NCI-H1417 treated with DMSO at 0.1 percent for 48 hours (cell line): ENCODE measurements at regions not wholly inside any gene's neighbourhood (a gene's known extent, or its start where the extent isn't known, plus 50 kb on each side); places are given as distances from the start of the nearest gene placed in this dataset.

Source experiments
- DNase-seq: peaks from one replicate; lab custom pipeline; 2025; lab: John Stamatoyannopoulos, UW

DNA sequence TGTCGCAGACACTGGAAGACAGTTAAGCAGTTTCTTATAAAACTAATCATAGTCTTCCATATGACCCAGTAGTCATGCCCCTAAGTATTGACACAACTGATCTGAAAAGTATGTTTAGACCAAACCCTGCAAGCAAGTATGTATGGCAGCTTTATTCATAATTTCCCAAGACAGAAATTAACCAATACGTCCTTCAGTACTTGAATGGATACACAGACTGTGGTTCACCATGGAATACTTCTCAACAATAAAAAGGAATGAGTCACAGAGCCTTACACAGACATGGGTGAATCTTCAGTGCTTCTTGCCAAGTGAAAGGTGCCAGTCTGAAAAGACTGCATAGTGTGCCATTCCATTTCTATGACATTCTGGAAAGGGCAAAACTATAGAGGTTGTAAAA lies 50.2 kb upstream of the AKR1E2 start:
- DNase-seq = no peak

DNA sequence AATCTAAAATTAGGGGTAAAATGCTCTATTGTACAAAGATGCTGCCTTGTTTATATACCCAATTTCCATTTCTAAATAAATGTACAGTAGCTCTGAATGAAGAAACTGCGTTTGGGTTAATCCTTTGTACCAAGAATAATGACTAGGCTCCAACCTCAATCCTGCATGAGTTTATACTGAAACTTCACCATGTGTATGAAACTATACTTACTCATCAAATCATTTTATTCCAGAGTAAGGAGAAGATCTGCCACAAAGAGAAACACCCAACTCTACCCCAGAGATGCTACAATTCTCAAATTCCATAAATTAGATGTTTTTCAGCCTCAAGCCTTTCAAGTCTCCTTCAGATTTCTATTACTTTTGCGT lies 53.8 kb upstream of the AKR1E2 start:
- DNase-seq = no peak

DNA sequence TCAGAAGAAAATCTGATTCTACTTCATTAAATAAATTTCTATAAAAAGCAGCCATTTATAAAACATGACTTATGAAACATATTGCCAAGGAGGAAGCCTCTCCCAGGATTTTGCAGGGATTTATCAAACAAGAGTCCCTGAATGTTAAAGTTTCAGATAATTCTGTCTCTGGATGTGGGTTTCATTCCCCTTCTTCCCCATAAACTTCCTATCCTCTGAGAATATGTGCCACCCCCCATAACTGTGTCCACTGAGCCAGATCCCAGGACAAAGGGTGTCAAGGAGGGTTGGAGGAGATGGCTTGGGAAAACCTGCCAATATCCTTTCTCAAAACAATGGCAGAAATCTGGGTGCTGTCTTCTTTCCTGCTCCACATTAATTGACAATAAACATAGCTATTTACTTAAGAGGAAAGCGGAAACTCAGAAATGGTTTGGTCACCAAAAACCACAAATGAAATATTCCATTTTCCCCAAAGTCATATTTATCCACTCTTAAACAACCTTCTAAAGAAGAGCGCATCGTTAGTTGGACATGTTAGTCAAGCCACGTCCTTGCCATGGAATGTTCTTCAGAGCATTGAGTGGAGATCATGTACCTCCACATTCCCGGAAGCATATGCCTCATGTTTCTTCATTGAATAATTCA lies 54.3 kb upstream of the AKR1E2 start:
- no peak for DNase-seq

DNA sequence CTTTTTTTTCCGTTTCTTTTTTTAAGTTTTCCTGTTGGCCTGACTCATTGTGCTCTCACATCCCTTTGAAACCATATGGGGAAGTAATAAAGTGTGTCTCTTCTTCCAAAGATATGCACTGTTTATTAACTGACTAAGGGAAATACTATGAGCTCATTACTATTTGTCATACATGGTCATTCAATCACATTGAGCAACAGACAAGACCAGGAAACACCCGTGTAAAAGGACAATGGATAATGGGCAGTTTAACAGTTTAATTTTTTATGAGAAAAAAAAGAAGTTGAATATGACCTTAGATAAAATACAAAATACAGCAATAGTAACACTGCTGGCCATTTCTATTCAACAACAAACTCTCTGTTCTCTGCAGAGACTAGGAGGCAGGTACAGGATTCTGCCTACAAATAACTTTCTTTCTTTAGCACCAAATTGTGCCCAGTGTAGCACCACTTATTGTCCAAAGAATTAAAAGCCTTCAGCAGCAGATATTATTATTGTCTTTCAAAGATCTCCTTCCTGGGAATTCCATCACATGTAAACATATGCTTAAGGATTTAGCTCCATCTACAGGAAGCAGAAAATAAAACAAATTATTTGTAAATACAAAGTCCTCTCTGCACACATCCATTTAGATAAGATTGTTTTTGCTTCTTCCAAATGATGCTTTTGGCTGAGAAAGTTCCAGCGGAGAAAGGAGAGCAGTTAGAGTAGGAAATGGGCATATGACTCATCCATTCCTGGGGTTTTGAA lies 55.0 kb upstream of the AKR1E2 start:
- DNase-seq = no peak

DNA sequence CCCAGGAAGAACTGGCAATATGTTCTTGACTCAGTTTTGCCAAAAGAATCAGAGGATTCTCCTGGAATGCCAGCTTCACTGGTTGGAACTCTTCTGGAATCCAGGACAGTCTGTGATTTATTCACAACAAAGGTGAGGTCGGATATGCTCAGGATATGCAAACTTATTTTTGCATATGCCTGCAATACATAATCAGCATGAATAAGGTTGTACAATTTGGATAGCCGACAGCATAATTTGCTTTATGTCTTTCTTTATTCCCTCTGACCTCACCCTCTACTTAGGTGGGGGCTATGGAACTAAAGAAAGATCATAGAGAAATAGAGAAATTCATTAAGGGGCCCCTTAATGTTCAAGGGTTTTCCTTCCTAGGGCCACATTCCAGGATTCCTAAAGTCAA lies 57.6 kb upstream of the AKR1E2 start:
- no peak for DNase-seq

DNA sequence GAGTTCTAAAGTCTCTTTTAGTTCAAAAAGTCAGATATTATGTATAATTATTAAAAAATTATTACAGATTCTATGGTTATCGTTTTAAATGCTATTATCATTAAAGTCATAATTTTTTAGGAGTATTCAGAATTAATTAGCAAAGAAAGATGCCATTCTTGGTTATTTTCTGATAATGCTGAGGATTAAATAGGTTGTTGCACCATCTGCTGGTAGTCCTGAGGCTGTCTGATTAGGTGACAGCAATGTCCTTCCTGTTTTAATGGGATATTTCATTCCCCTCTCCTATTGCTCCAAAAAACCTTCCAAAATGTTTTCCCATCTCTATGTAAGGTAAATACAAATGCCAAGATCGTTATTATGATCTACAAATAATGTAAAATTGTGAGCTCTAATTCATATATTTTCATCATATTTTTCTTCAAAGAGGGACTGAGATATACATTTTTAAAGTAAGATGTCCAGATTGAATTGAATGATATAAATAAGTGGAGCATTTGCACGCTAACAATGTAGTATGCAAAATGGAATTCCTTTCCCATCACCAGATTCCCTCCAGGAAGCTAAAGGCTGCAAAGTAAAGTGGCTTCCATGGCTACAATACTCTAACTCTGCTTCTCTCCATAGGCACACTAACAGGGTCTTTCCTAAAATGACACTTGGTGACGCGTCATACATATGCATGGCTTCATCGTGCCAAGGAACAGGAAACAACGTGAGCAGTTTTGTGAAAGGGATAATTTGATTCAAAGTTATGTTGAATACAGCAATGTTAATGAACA lies 58.8 kb upstream of the AKR1E2 start:
- no peak for DNase-seq

DNA sequence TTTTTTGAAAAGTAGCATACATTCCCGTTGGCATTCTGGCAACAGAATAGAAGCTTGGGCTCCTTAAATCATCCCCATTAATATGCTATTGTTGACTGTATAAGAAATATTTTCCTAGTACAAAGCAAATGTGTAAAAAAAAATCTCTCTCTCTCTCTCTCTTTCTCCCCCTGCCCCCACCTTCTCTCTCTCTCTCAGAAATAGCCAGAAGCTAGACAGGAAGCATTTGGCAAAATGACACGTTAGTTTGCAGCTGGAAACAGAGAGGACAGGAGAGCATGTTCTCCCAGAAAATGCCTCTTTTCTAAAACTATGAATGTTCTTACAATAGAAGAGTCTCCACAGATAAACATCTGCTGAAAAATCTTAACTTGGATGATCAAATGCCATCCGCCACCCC lies 59.6 kb upstream of the AKR1E2 start:
- DNase-seq = no peak

DNA sequence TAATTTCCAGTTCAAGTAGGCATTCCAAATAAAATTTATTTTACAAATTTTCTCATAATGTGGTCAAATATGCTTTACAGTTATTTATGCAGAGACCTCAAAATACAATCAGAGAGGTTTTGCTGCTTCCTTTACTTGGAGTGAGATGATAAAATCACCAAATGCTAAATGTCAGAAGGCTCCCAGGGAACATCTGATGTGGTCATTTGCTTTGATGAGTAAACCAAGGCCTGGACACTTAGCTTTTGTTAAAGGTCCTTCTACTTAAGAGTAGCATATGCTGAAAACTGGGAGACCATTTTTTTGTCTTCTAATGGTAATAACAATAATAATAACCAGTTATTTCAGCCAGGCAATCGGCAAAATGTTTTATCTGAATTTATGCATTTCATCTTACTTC lies 60.6 kb upstream of the AKR1E2 start:
- no peak for DNase-seq

DNA sequence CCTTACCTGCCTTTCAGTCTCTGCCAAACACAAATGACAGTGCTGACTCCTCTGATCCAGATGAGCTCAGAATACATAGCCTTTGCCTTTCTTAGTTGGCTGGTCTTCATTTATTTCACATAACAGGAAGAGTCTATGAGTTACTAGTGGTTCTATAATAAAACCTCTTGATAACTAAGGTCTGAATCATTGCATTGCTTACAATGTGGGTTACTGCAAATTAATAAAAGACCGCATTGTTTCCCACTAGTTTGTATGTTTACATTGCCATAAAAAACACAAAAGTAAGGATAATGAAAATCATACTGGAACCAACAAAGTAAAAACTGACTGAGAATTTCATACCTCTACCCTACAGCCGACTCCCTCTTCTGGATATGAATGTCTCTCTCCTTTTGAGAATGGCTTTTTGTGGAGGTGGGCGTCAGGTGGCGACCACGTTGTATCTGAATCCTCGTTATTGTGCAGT lies 62.0 kb upstream of the AKR1E2 start:
- DNase-seq = no peak

DNA sequence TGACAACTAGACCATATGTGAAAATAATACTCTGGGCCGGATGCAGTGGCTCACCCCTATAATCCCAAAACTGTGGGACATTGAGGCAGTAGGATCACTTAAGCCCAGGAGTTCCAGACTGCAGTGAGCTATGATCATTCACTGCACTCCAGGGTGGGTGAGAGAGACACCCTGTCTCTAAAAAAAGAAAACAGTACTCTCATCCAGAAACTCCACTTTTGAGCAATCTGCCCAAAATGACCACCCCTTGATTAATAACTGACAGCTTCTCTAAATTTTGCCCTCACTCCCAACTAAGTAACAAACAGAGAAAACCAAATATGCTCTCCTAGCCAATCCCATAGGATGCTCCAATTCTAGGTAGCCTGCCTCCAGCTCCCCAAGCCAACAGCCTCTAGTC lies 62.5 kb upstream of the AKR1E2 start:
- DNase-seq = no peak

DNA sequence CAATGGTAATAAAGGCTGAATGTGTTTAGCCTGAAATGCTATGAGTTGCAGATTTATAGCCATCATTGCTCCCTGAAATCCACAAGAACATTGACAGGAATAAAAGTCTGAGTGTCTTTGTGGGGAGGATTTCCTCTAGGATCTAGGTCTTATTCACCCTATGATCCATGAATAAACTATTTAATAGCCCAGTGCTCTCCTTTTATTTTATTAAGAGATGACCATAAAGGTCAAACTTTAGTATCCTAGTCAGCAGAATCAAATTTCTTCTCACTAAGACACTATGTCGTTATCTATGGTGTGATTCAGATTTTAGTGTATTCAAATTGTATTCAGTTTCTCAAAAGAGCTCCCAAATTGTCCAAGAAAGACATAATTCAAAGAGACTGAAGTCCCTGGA lies 67.8 kb upstream of the AKR1E2 start:
- no peak for DNase-seq

DNA sequence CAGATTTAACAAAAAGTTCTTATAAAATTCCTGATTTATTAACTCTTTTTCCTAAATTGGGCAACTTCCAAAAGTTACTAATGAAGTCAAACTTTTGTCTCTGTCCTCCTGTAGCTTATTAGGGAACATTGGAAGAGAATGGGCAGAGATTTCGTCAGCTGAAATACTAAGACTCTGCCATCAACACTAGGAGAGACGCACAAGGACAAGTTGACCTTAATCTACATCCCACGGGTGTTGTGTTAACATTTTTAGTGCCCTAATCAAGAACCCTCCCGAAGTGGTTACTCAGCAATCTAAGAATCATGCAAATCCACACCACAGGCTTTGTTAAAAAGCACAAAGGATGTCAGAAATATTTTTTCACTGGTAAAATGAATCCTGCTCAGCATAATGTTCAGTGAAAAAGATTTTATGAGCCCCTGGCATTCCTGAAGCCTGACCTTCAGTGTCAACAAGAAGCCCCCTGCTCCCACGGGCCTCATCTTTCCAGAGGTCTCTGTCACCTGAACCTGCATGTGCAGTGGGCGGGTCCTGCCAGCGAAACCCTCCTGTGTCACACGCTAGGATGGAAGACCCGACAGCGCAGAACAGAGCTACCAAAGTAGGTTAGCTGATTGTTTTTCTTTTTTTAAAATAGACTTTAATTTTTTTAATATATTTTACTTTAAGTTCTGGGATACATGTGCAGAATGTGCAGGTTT lies 70.6 kb upstream of the AKR1E2 start:
- DNase-seq = no peak

DNA sequence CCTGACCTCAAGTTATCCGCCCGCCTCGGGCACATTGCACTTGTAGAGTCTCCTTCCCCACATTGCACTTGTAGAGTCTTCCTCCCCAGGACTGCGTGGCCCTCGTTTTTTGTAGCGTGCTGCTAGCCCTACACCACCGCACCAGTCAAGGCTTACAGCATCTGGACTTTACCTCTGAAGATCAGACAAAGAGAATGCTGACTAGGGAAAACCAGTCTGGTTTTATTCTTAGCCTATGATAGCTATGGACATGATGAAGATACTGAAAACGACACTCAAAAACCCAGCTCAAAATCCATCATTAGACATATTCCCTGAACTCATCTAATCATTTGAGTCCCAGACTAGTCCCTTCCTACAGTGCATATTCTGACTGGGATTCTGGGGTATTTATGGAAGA lies 71.9 kb upstream of the AKR1E2 start:
- DNase-seq = no peak

DNA sequence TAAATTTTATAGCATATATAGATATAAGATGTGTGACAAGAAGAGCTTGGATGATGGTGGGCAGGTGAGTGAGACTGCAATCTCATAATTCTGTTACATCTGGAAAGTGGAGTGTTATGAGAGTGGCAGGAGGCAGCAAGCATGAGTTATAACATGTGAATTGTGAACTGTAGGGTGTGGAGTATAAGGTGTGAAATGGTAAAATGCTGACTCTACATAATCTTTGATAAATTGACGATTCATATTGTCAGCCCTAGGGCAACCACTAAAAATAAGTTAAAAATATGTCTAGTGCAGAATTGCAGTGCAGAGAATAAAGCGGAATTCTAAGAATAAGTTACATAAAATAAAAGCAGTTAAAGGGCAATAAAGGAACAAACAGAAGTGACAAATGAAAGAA lies 74.8 kb upstream of the AKR1E2 start:
- no peak for DNase-seq

DNA sequence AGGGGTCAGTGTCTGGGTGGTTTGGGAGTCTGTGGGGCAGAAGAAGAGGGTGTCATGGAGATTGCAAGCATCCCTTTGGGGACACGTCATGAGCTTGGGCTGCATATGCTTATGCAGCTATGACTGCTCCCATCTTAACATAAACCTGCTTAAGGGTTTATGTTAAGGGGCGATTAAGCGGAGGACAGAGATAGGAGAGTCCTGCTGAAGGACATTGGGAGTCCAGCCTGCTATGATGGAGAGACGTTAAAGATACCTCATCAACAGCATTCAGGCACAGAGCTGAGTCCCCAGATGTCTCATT lies 76.8 kb upstream of the AKR1E2 start:
- DNase-seq = no peak

DNA sequence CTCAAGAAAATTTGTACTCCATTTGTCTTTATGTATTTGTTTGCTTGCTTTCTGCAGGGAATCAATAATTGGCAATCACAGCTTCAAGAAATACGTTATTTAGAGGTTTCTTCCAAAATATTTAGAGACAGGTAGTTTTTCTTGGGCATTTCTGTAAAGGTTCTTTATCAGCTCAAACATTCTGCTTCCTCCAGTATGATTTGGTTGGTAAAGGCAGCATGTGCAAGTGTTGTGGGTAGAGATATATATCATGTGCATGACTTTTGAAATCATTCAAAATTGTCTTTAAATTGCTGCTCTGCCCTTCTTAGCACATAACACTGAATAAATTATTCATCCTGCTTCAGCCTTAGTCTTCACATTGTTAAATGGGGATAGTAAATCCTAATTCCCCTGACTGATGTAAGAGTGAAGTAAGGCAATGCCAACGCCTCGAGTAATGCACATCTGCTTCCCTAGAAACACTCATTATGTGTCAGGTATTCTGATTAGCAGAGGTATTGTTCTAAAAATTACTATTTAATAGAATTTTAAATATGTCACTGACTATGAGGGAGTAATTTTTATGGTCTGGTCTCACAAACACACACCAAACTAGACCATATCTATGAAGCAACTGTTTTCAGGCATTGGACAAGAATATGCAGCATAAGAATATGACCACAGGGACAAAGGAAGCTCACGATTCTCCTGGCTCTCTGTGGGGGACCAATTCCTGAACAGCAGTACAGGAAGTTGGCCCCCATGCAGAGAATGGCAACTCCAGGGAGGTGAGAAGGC lies 77.3 kb upstream of the AKR1E2 start:
- DNase-seq = no peak

DNA sequence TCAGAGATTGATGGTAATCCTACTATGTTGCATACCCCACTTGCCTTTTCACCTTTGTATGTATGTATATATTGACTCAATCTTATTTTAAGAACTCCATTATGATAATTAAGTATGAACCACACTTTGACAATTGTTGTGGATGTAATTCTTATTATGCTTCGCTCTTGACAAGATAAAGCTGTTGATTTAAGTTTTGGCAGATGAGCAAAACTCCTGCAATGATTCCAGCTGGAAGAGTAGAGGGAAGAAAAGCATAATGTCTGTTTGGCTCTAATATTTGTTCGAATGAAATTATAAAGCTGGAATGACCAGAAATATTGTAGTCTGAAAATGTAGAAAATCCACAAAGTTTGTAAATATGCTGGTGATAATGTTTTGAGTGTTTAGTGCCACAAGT lies 83.8 kb upstream of the AKR1E2 start:
- DNase-seq = no peak

DNA sequence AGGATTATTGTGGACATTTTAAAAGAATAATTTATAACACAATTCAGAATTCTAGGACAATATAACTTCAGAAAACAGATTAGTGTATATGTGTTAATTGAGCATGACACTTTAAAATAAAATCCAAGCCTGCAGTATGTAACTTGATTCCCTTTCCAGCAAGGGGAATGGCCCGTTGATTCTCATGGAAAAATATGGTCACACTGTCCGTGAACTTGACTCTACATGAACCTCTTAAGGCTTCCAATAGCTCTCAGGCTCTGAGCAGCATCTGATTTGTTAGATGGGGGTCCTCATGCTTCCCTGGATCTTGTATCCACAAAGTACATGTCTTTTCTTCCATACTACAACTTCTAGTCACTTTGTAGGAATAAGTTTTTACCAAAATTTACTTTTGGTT lies 85.5 kb upstream of the AKR1E2 start:
- no peak for DNase-seq

DNA sequence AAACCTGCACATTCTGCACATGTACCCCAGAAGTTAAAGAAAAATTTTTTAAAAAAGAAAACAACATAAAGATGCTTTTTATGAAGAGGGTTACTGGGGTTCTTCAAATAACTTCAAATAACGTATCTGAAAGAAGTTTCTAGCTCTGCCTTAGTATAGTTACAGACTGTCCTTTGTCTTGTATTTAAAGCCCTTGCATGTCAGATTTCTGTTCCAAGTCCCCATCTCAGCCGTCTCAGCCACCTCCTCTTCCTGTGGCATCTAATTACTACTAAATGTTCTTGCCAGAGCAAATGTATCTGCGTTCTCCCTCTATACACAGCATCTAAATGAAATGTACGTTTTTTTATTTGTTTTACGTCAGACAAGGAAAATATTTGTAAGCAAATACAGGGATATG lies 89.4 kb upstream of the AKR1E2 start:
- no peak for DNase-seq

DNA sequence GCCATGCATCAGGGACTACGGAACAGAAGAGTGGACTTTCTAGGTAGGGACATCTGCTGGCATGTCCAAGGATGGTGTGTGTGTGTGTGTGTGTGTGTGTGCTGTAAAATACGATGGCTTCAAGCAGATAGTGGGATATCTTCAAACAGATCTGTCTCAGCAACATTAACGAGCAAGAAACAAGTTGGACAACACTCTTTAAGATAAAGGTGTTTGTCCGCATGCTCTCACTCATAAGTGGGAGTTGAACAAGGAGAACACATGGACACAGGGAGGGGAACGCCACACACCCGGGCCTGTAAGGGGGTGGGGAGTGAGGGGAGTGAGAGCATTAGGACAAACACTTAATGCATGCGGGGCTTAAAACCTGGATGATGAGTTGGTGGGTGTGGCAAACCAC lies 89.8 kb upstream of the AKR1E2 start:
- DNase-seq = no peak

DNA sequence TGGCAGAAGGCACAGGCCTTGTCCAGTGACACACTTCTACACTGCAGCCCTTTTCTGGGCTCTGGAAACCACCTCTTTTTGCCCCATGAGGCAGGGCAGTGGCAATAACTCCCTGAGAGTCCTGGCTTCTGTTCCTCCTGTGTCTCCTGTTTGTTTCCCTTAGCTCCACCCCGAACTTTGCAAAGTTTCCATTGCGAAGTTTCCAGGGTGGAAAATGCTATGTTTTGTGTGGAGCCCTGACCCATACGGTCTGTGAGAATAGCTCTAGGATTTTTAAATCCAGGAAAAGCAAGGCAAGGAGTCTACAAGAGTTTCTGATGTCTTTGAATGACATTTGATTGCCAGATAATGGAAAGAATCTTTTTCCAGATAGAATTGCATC lies 92.2 kb upstream of the AKR1E2 start:
- no peak for DNase-seq
